ENCODE measurements at regions not wholly inside any gene's neighbourhood (a gene's known extent, or its start where the extent isn't known, plus 50 kb on each side); places are given as distances from the start of the nearest gene placed in this dataset.

GRCh38 chr2:184041077-184041476, 557.3 kb upstream of the ZNF804A start:
- Histone ChIP-seq H4K20me1 (ENCODE audit: control insufficient read depth, extremely low read depth, insufficient read depth, low read length) (no peaks in the 10 kb centered on the region), H2AFZ (ENCODE audit: control insufficient read depth, low read length) (no peak overlapping the region), H3K79me2 (ENCODE audit: control insufficient read depth, insufficient read depth, low read length) (no peaks in the 10 kb centered on the region), H3K36me3 (ENCODE audit: control insufficient read depth in 2 of 2, extremely low read depth in 1 of 2, insufficient read depth in 2 of 2, low read length in 2 of 2) (no peaks in the 10 kb centered on the region), H3K4me2 (ENCODE audit: control insufficient read depth, extremely low read depth, insufficient read depth, low read depth, low read length) (no peak overlapping the region), H3K4me1 (ENCODE audit: control insufficient read depth, extremely low read depth, insufficient read depth, low read length) (no peaks in the 10 kb centered on the region), H3K4me3 (ENCODE audit: control insufficient read depth in 2 of 3, extremely low read depth in 1 of 3, insufficient read depth in 2 of 3, low read depth in 1 of 3, low read length in 3 of 3) (no peak overlapping the region), H3K9ac (ENCODE audit: control insufficient read depth, extremely low read depth, insufficient read depth, low read length) (no peak overlapping the region), H3K9me3 (ENCODE audit: control insufficient read depth, low read depth, low read length) (no peaks in the 10 kb centered on the region), H3K27ac (ENCODE audit: control insufficient read depth, insufficient read depth, low read length) (no peak overlapping the region), H3K9me1 (ENCODE audit: control insufficient read depth, extremely low read depth, insufficient read depth, low read length) (no peaks in the 10 kb centered on the region), H3K27me3 (ENCODE audit: control insufficient read depth, extremely low read depth, insufficient read depth, low read length) (no peaks in the 10 kb centered on the region)
- dilution Hi-C loops (cut with MboI; ENCODE audit: extremely low pct_ligation_motif_present, low sequenced_read_pairs), result no loop called here
- no peak for TF ChIP-seq EZH2 (IDR thresholded peaks at IDR 0.05; ENCODE audit: low read length)
- no peak for TF ChIP-seq CTCF (optimal IDR thresholded peaks at IDR 0.05 in 1 of 3, IDR thresholded peaks at IDR 0.05 in 1 of 3, conservative IDR thresholded peaks at IDR 0.05 in 1 of 3; ENCODE audit: extremely low read depth in 1 of 3, insufficient read depth in 2 of 3, low read length in 3 of 3)
- DNase-seq (ENCODE audit: low read depth, low spot score) (no peak), FAIRE-seq (no peak)

GRCh38 chr2:184041777-184042176, 556.6 kb upstream of the ZNF804A start:
- Histone ChIP-seq H3K9ac (ENCODE audit: control insufficient read depth, extremely low read depth, insufficient read depth, low read length) (no peak overlapping the region), H3K4me3 (ENCODE audit: control insufficient read depth in 2 of 3, extremely low read depth in 1 of 3, insufficient read depth in 2 of 3, low read depth in 1 of 3, low read length in 3 of 3) (no peak overlapping the region), H3K9me3 (ENCODE audit: control insufficient read depth, low read depth, low read length) (no peaks in the 10 kb centered on the region), H3K4me2 (ENCODE audit: control insufficient read depth, extremely low read depth, insufficient read depth, low read depth, low read length) (no peak overlapping the region), H3K27me3 (ENCODE audit: control insufficient read depth, extremely low read depth, insufficient read depth, low read length) (no peaks in the 10 kb centered on the region), H2AFZ (ENCODE audit: control insufficient read depth, low read length) (no peak overlapping the region), H3K79me2 (ENCODE audit: control insufficient read depth, insufficient read depth, low read length) (no peaks in the 10 kb centered on the region), H3K27ac (ENCODE audit: control insufficient read depth, insufficient read depth, low read length) (no peak overlapping the region), H3K4me1 (ENCODE audit: control insufficient read depth, extremely low read depth, insufficient read depth, low read length) (no peaks in the 10 kb centered on the region), H3K9me1 (ENCODE audit: control insufficient read depth, extremely low read depth, insufficient read depth, low read length) (no peaks in the 10 kb centered on the region), H4K20me1 (ENCODE audit: control insufficient read depth, extremely low read depth, insufficient read depth, low read length) (no peaks in the 10 kb centered on the region), H3K36me3 (ENCODE audit: control insufficient read depth in 2 of 2, extremely low read depth in 1 of 2, insufficient read depth in 2 of 2, low read length in 2 of 2) (no peaks in the 10 kb centered on the region)
- dilution Hi-C loops (cut with MboI; ENCODE audit: extremely low pct_ligation_motif_present, low sequenced_read_pairs), result no loop called here
- FAIRE-seq (no peak), DNase-seq (ENCODE audit: low read depth, low spot score) (no peak)
- no peak for TF ChIP-seq EZH2 (IDR thresholded peaks at IDR 0.05; ENCODE audit: low read length)
- TF ChIP-seq CTCF (optimal IDR thresholded peaks at IDR 0.05 in 1 of 3, IDR thresholded peaks at IDR 0.05 in 1 of 3, conservative IDR thresholded peaks at IDR 0.05 in 1 of 3; ENCODE audit: extremely low read depth in 1 of 3, insufficient read depth in 2 of 3, low read length in 3 of 3), result no peak

All from keratinocyte (primary cell).